IMR-90 (cell line): ENCODE measurements at regions not wholly inside any gene's neighbourhood (a gene's known extent, or its start where the extent isn't known, plus 50 kb on each side); places are given as distances from the start of the nearest gene placed in this dataset.

Source experiments
- ATAC-seq: fragments of 200-7000 bp; cut with Tn5 transposase; 2 replicates; pipeline ENCODE4 v1.9.1; 2020; ENCODE audit warnings: low read depth, mild to moderate bottlenecking, moderate library complexity
- BruUV-seq: library from RNA; stranded (reverse); fragments of 400-500 nt; replicated peaks from 2 replicates; lab custom pipeline; 2021; lab: Mats Ljungman, UMichigan
- CTCF ChIA-PET: fragments of 300-600 bp; formaldehyde crosslinking; extraction: SDS; loops from one replicate; lab custom pipeline; 2021; ENCODE audit warnings: antibody characterized with exemption; lab: Yijun Ruan, JAX
- POLR2A ChIA-PET: fragments of 300-600 bp; sonication (Branson Sonifier 250); formaldehyde crosslinking; loops from one replicate; lab custom pipeline; 2022; ENCODE audit warnings: antibody characterized with exemption; ENCODE audit not compliant: unreplicated experiment; lab: Charles Lee
- DNase-seq: peaks from one replicate; pipeline ENCODE4 v3.0.0; 2013
- H2AFZ ChIP-seq: replicated peaks from 2 replicates; pipeline ENCODE3; 2013; ENCODE audit warnings: low read length, mild to moderate bottlenecking; ENCODE audit not compliant: poor library complexity
- H2AK5ac ChIP-seq: 2 replicates; pipeline ENCODE4 v1.6.1; 2013; ENCODE audit warnings: low read depth, low read length, inconsistent platforms
- H2AK9ac ChIP-seq: replicated peaks from 2 replicates; pipeline ENCODE3; 2013; ENCODE audit warnings: mild to moderate bottlenecking, low read depth, low read length, moderate library complexity; ENCODE audit not compliant: poor library complexity
- H2BK120ac ChIP-seq: 2 replicates; pipeline ENCODE4 v1.6.1; 2013; ENCODE audit warnings: low read depth, low read length, inconsistent platforms
- H2BK15ac ChIP-seq: 3 replicates; pipeline ENCODE4 v1.6.1; 2013; ENCODE audit warnings: low read depth, low read length, inconsistent platforms
- H2BK20ac ChIP-seq: 2 replicates; pipeline ENCODE4 v1.6.1; 2013; ENCODE audit warnings: low read depth, mild to moderate bottlenecking, inconsistent platforms, low read length, moderate library complexity
- H2BK5ac ChIP-seq: 2 replicates; pipeline ENCODE4 v1.6.1; 2013; ENCODE audit warnings: mild to moderate bottlenecking, low read depth, low read length, inconsistent platforms; ENCODE audit not compliant: poor library complexity, severe bottlenecking
- H3K14ac ChIP-seq: replicated peaks from 2 replicates; pipeline ENCODE4 v1.6.1; 2013; ENCODE audit warnings: low read depth, low read length, inconsistent platforms
- H3K18ac ChIP-seq: 2 replicates; pipeline ENCODE4 v1.6.1; 2013; ENCODE audit warnings: low read depth, low read length, control low read depth
- H3K23ac ChIP-seq: 2 replicates; pipeline ENCODE4 v1.6.1; 2013; ENCODE audit warnings: low read depth, low read length, inconsistent platforms
- H3K27ac ChIP-seq: 2 replicates; pipeline ENCODE4 v1.5.1; 2013; ENCODE audit warnings: mild to moderate bottlenecking, control low read depth, low read length; ENCODE audit not compliant: insufficient read depth
- H3K27me3 ChIP-seq: 2 replicates; pipeline ENCODE4 v1.6.1; 2013; ENCODE audit warnings: low read length; ENCODE audit not compliant: control insufficient read depth, insufficient read depth
- H3K36me3 ChIP-seq: 2 replicates; pipeline ENCODE4 v1.6.1; 2013; ENCODE audit warnings: low read length, mixed read lengths; ENCODE audit not compliant: control insufficient read depth, insufficient read depth
- H3K4ac ChIP-seq: 2 replicates; pipeline ENCODE4 v1.6.1; 2013; ENCODE audit warnings: low read depth, low read length, inconsistent platforms
- H3K4me1 ChIP-seq: 2 replicates; pipeline ENCODE4 v1.6.1; 2013; ENCODE audit warnings: low read length, mixed read lengths; ENCODE audit not compliant: control insufficient read depth, insufficient read depth
- H3K4me2 ChIP-seq: 2 replicates; pipeline ENCODE4 v1.6.1; 2013; ENCODE audit warnings: low read depth, mild to moderate bottlenecking, control low read depth, low read length, moderate library complexity
- H3K4me3 ChIP-seq: 2 replicates; pipeline ENCODE4 v1.5.1; 2013; ENCODE audit warnings: low read depth, mild to moderate bottlenecking, control low read depth, low read length, moderate library complexity; ENCODE audit not compliant: insufficient read depth
- H3K56ac ChIP-seq: 2 replicates; pipeline ENCODE4 v1.6.1; 2013; ENCODE audit warnings: low read length, inconsistent platforms; ENCODE audit not compliant: insufficient read depth; ENCODE audit errors: extremely low read depth
- H3K79me1 ChIP-seq, 2 experiments: 2 replicates each; pipeline ENCODE4 v1.6.1; 2013; ENCODE audit warnings: low read length in 2 of 2, inconsistent platforms in 1 of 2, low read depth in 1 of 2
- H3K9ac ChIP-seq: 2 replicates; pipeline ENCODE4 v1.6.1; 2013; ENCODE audit warnings: low read depth, low read length, control low read depth
- H3K9me1 ChIP-seq: 2 replicates; pipeline ENCODE4 v1.6.1; 2013; ENCODE audit warnings: low read length, inconsistent platforms; ENCODE audit not compliant: insufficient read depth
- H3K9me3 ChIP-seq: 2 replicates; pipeline ENCODE4 v1.6.1; 2013; ENCODE audit warnings: low read length; ENCODE audit not compliant: control insufficient read depth, insufficient read depth
- H4K20me1 ChIP-seq: 2 replicates; pipeline ENCODE4 v1.6.1; 2013; ENCODE audit warnings: low read length, inconsistent platforms; ENCODE audit not compliant: insufficient read depth
- H4K5ac ChIP-seq: 2 replicates; pipeline ENCODE4 v1.6.1; 2013; ENCODE audit warnings: mild to moderate bottlenecking, low read depth, low read length, control low read depth
- H4K8ac ChIP-seq, 2 experiments: 2 replicates each; pipeline ENCODE4 v1.6.1; 2013; ENCODE audit warnings: low read depth in 2 of 2, low read length in 2 of 2, control low read depth in 1 of 2, inconsistent platforms in 1 of 2
- H4K91ac ChIP-seq: 2 replicates; pipeline ENCODE4 v1.6.1; 2013; ENCODE audit warnings: low read depth, low read length, inconsistent platforms; ENCODE audit not compliant: insufficient read depth
- BHLHE40 ChIP-seq: fragments of 150-350 bp; IDR thresholded peaks from 2 replicates; pipeline ENCODE4 v1.6.1; 2016; ENCODE audit warnings: mild to moderate bottlenecking, low read depth, low read length
- CEBPB ChIP-seq: IDR thresholded peaks from 2 replicates; pipeline ENCODE4 v1.6.1; 2012; ENCODE audit warnings: low read depth, low read length, improper control_type of control experiment
- CHD1 ChIP-seq: IDR thresholded peaks from 2 replicates; pipeline ENCODE4 v1.6.1; 2012; ENCODE audit warnings: low read depth, low read length, improper control_type of control experiment
- CTCF ChIP-seq: conservative IDR thresholded peaks from 2 replicates; pipeline ENCODE4 v1.5.1; 2012; ENCODE audit warnings: mild to moderate bottlenecking, low read depth, low read length, improper control_type of control experiment
- ELK1 ChIP-seq: fragments of 150-350 bp; IDR thresholded peaks from 2 replicates; pipeline ENCODE4 v1.6.1; 2016; ENCODE audit warnings: low read depth, mild to moderate bottlenecking, low read length, moderate library complexity, borderline replicate concordance
- FOS ChIP-seq: fragments of 150-350 bp; IDR thresholded peaks from 2 replicates; pipeline ENCODE4 v1.6.1; 2016; ENCODE audit warnings: low read depth, low read length
- MAFK ChIP-seq: IDR thresholded peaks from 2 replicates; pipeline ENCODE4 v1.6.1; 2012; ENCODE audit warnings: low read depth, low read length, improper control_type of control experiment
- MXI1 ChIP-seq: IDR thresholded peaks from 2 replicates; pipeline ENCODE4 v1.6.1; 2012; ENCODE audit warnings: low read depth, mild to moderate bottlenecking, low read length, moderate library complexity, borderline replicate concordance
- NFE2L2 ChIP-seq: fragments of 150-350 bp; IDR thresholded peaks from 2 replicates; pipeline ENCODE4 v1.6.1; 2016; ENCODE audit warnings: low read depth, mild to moderate bottlenecking, low read length
- POLR2A ChIP-seq: IDR thresholded peaks from 2 replicates; pipeline ENCODE4 v1.6.1; 2012; ENCODE audit warnings: mild to moderate bottlenecking, low read depth, low read length
- RCOR1 ChIP-seq: IDR thresholded peaks from 2 replicates; pipeline ENCODE4 v1.6.1; 2012; ENCODE audit warnings: mild to moderate bottlenecking, low read length, improper control_type of control experiment; ENCODE audit not compliant: insufficient replicate concordance
- RFX5 ChIP-seq: IDR thresholded peaks from 2 replicates; pipeline ENCODE4 v1.8.0; 2012; ENCODE audit warnings: low read depth, mild to moderate bottlenecking, low read length, moderate library complexity
- SMC3 ChIP-seq: fragments of 150-350 bp; IDR thresholded peaks from 2 replicates; pipeline ENCODE4 v1.6.1; 2016; ENCODE audit warnings: low read depth, mild to moderate bottlenecking, antibody characterized with exemption, low read length, moderate library complexity
- USF2 ChIP-seq: fragments of 150-350 bp; IDR thresholded peaks from 2 replicates; pipeline ENCODE4 v1.6.1; 2017; ENCODE audit warnings: mild to moderate bottlenecking, antibody characterized with exemption, low read length, low read depth
- WGBS, 2 experiments: methylation state at CpG; one replicate each; pipeline versions ENCODE4 v1.1.5 to v1.1.7; 2013; ENCODE audit warnings: missing lambda C conversion rate in 2 of 2; ENCODE audit not compliant: insufficient read length in 1 of 2; ENCODE audit errors: extremely low coverage in 2 of 2; 5-methylcytosine and 5-hydroxymethylcytosine counted together
- dilution Hi-C: fragments of 300-500 bp; cut with HindIII; formaldehyde crosslinking; loops from one replicate; pipeline ENCODE4 v1.14.3; 2018; ENCODE audit warnings: low sequenced_read_pairs; ENCODE audit not compliant: unreplicated experiment
- in situ Hi-C: fragments of 300-500 bp; cut with MboI; formaldehyde crosslinking; loops from 3 replicates; pipeline ENCODE4 v1.14.3; 2019; ENCODE audit warnings: low sequenced_read_pairs, inconsistent platforms, mixed read lengths
- intact Hi-C: fragments of 100-400 bp; cut with micrococcal nuclease; formaldehyde crosslinking; loops from 2 replicates; pipeline ENCODE4 v1.10.0; 2022

GRCh38 chr14:95410838-95411237, 91.1 kb upstream of the CLMN start:
- no CpG with 5 or more reads among the region's 2 CpGs for WGBS, 2 experiments
- Histone ChIP-seq H3K27me3 (no peaks in the 10 kb centered on the region), H3K27ac (no peak overlapping the region), H3K14ac (no peak overlapping the region), H3K9me3 (no peaks in the 10 kb centered on the region), H3K4me3 (no peak overlapping the region), H3K18ac (no peak overlapping the region), H4K91ac (no peak overlapping the region), H4K8ac (no peak overlapping the region), H2AK5ac (no peak overlapping the region), H3K4ac (no peak overlapping the region), H2BK15ac (no peak overlapping the region), H4K5ac (no peak overlapping the region), H4K20me1 (no peaks in the 10 kb centered on the region), H3K79me1 (no peaks in the 10 kb centered on the region), H3K36me3 (no peaks in the 10 kb centered on the region), H3K4me1 (no peaks in the 10 kb centered on the region; the same call in 1 of the 2 replicates), H3K23ac (no peak overlapping the region), H2BK120ac (no peak overlapping the region), H2AFZ (no peak overlapping the region), H2AK9ac (no peak overlapping the region), H2BK5ac (no peak overlapping the region), H2BK20ac (no peak overlapping the region), H3K9me1 (no peaks in the 10 kb centered on the region), H3K9ac (no peak overlapping the region), H3K56ac (no peak overlapping the region), H3K4me2 (no peak overlapping the region)
- dilution Hi-C loops = no loop called here
- no peak for TF ChIP-seq CHD1
- TF ChIP-seq FOS = no peak
- no peak for TF ChIP-seq RCOR1
- TF ChIP-seq CTCF = no peak
- no peak for TF ChIP-seq RFX5
- TF ChIP-seq MAFK = no peak
- no peak for TF ChIP-seq CEBPB
- no peak for TF ChIP-seq MXI1
- TF ChIP-seq USF2 = no peak
- TF ChIP-seq BHLHE40 = no peak
- no peak for TF ChIP-seq POLR2A
- no peak for TF ChIP-seq NFE2L2
- no peak for TF ChIP-seq ELK1
- no peak for TF ChIP-seq SMC3
- in situ Hi-C loops = no loop called here
- CTCF ChIA-PET = no interaction called here
- POLR2A ChIA-PET = no interaction called here
- BruUV-seq = no TSS peak
- intact Hi-C loops = no loop called here
- DNase-seq (no peak), ATAC-seq (no peak)
